Heart right ventricle (tissue), 16 donors: ENCODE measurements at regions not wholly inside any gene's neighbourhood (a gene's known extent, or its start where the extent isn't known, plus 50 kb on each side); places are given as distances from the start of the nearest gene placed in this dataset.

Experiments
- ATAC-seq, 8 donors: fragments of 200-7000 bp; cut with Tn5 transposase; one replicate each; pipeline ENCODE4 v1.9.1; 2020; ENCODE audit warnings: mild to moderate bottlenecking in 8 of 8, moderate library complexity in 8 of 8, moderate number of reproducible peaks in 1 of 8
- DNase-seq, 2 donors: peaks; one replicate each; pipeline ENCODE4 v3.0.0-alpha.2; 2020
- H3K27ac ChIP-seq, 10 donors: fragments of 200-600 bp; sonication (generic) in 2 of 10; one replicate each; pipeline versions ENCODE4 v1.5.0 to v1.8.0; 2020 to 2022; ENCODE audit warnings: mild to moderate bottlenecking in 3 of 10
- H3K27me3 ChIP-seq, 7 donors: fragments of 200-600 bp; one replicate each; pipeline ENCODE4 v1.8.0; 2021 to 2022; ENCODE audit warnings: mild to moderate bottlenecking in 2 of 7
- H3K36me3 ChIP-seq, 9 donors: fragments of 200-600 bp; sonication (generic) in 1 of 9; one replicate each; pipeline versions ENCODE4 v1.5.0 to v1.8.0; 2020 to 2022; ENCODE audit warnings: mild to moderate bottlenecking in 2 of 9
- H3K4me1 ChIP-seq, 9 donors: fragments of 200-600 bp; sonication (generic) in 1 of 9; one replicate each; pipeline versions ENCODE4 v1.5.0 to v1.8.0; 2020 to 2022; ENCODE audit warnings: mild to moderate bottlenecking in 4 of 9
- H3K4me3 ChIP-seq, 10 donors: fragments of 200-600 bp; sonication (generic) in 2 of 10; one replicate each; pipeline versions ENCODE4 v1.5.0 to v1.8.0; 2020 to 2022; ENCODE audit warnings: mild to moderate bottlenecking in 7 of 10, moderate library complexity in 2 of 10
- H3K9me3 ChIP-seq, 11 donors: fragments of 200-600 bp in 10 of 11; sonication (generic) in 2 of 11; one replicate each; pipeline versions ENCODE4 v1.5.0 to v1.8.0; 2013 to 2022; ENCODE audit warnings: mild to moderate bottlenecking in 2 of 11, control low read depth in 1 of 11, moderate library complexity in 1 of 11
- WGBS, 2 donors: extraction: QIAGEN DNeasy Blood & Tissue Kit; methylation state at CpG; one replicate each; pipeline ENCODE4 v1.1.7; 2013; ENCODE audit warnings: inconsistent platforms in 1 of 2; 5-methylcytosine and 5-hydroxymethylcytosine counted together
- intact Hi-C, 10 donors: fragments of 100-400 bp; cut with DNase I; formaldehyde crosslinking; loops; one replicate each; pipeline versions ENCODE4 v1.11.1 to v1.14.2; 2022
- TF ChIP-seq, protein P1 (sequence below), 9 donors: fragments of 200-600 bp; sonication (generic) in 2 of 9; IDR thresholded peaks; one replicate each; pipeline versions ENCODE4 v1.5.0 to v1.8.0; 2021 to 2022; ENCODE audit warnings: antibody characterized with exemption in 9 of 9, mild to moderate bottlenecking in 5 of 9, moderate library complexity in 1 of 9
- donor health status: Arrhythmogenic right ventricular cardiomyopathy.
- donor health status: ischemic (EF 13 %, LVEDD 7.1; RV severe dilation, severe dysfunction).
- donor health status: healthy with polysubstance abuse.
- donor health status: DM: no; HTN: yes; CAD: no.
- donor health status: DM: no; HTN: no; CAD: no.
- donor health status: ischemic (EF 25% LVEDD 6.9; RV normal size, moderate dysfunction).
- donor health status: ischemic (EF 25% LVEDD 5.7; RV mildly dilated, moderate dysfunction).
- donor health status: healthy.
- donor health status: DM: yes; HTN: yes; CAD: no.
- donor health status: Ischemic cardiomyopathy.
- donor health status: ischemic (EF 35%, LVEDD 5.7; RV mildly dilated, moderate dysfunction).
- donor health status: nonischemic (EF 11% LVEDD 7.7; RV severe dilation, severe dysfunction).
- donor health status: DM: yes; HTN: yes; CAD: no.
- donor health status: PGD.
- donor health status: ischemic (EF 29% LVEDD 5.4; RV normal size, mild dysfunction).
- donor health status: nonischemic (EF 23%, LVEDD 6.1; RV moderate dilation, normal function).

DNA sequence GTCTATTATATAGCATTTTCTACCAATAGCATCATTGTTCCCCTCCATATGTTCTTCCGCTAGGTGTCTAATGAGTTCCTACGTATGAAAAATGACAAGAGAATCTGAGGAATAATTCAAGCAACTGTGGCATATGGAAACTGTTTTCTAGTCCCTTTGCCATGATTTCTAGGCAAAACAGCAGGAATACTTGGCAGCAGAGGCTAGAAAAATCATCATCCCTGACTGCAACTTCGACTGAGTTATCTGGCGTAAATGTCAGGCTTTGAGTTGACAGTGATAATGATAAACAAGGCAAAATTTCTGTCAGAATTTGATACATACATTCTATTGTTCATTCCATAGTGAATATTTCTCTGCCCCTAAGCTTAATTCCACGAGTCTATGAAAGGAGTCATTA, 572.8 kb upstream of the USP15 start:
- WGBS, 2 donors, result 56% methylated on average over 5 of the region's 5 CpGs
- no peak for DNase-seq
- no peak for ATAC-seq

DNA sequence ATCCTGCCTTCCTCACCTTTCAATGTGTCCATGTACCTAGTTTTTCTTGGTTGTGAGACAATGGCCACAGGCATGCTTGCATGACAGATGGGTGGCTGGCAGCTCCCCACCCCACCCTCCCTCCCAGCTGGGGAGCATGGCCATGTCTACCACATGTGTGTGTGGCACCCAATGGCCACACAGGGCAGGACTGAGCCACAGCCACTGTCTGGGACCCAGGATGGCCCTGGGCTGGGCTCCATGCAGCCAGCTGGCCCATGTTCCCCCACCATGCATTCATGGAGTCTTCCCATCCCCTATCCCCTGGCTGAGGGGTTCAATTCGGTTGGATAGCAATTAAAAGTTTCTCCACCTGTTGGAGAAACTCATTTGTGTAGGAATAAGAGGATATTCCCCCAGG, 566.0 kb upstream of the USP15 start:
- ATAC-seq, result no peak
- H3K4me3 ChIP-seq, result no peak overlapping the region
- no peak for DNase-seq
- H3K9me3 ChIP-seq, result peaks cover 0 to 57% (median 15%) of the 10 kb centered on the region in 11 donors
- H3K27ac ChIP-seq, result no peak overlapping the region
- H3K4me1 ChIP-seq, result no peaks in the 10 kb centered on the region
- intact Hi-C loops, result no loop called here
- H3K27me3 ChIP-seq, result no peaks in the 10 kb centered on the region
- TF ChIP-seq, protein P1, sequence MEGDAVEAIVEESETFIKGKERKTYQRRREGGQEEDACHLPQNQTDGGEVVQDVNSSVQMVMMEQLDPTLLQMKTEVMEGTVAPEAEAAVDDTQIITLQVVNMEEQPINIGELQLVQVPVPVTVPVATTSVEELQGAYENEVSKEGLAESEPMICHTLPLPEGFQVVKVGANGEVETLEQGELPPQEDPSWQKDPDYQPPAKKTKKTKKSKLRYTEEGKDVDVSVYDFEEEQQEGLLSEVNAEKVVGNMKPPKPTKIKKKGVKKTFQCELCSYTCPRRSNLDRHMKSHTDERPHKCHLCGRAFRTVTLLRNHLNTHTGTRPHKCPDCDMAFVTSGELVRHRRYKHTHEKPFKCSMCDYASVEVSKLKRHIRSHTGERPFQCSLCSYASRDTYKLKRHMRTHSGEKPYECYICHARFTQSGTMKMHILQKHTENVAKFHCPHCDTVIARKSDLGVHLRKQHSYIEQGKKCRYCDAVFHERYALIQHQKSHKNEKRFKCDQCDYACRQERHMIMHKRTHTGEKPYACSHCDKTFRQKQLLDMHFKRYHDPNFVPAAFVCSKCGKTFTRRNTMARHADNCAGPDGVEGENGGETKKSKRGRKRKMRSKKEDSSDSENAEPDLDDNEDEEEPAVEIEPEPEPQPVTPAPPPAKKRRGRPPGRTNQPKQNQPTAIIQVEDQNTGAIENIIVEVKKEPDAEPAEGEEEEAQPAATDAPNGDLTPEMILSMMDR (IDR thresholded peaks at IDR 0.05), result no peak
- no peaks in the 10 kb centered on the region for H3K36me3 ChIP-seq
- WGBS, 2 donors, result 37 to 38% methylated on average over 1 of the region's 1 CpG

More for the DNA sequence above, 572.8 kb upstream of the USP15 start:
- Histone ChIP-seq H3K9me3 (no peaks in the 10 kb centered on the region), H3K36me3 (no peaks in the 10 kb centered on the region), H3K4me3 (no peak overlapping the region), H3K27me3 (no peaks in the 10 kb centered on the region), H3K4me1 (no peaks in the 10 kb centered on the region), H3K27ac (no peak overlapping the region)
- intact Hi-C loops, result no loop called here
- TF ChIP-seq, protein P1 (IDR thresholded peaks at IDR 0.05), result no peak

- DNase-seq (no peak), ATAC-seq (no peak)
- H3K27ac ChIP-seq, result no peak overlapping the region
- intact Hi-C loops, result no loop called here
- peaks cover 0 to 33% (median 15%) of the 10 kb centered on the region in 11 donors for H3K9me3 ChIP-seq
- TF ChIP-seq, protein P1 (IDR thresholded peaks at IDR 0.05), result no peak
- WGBS, 2 donors, result 39 to 47% methylated on average over 3 of the region's 3 CpGs
- H3K36me3 ChIP-seq, result no peaks in the 10 kb centered on the region
- no peaks in the 10 kb centered on the region for H3K4me1 ChIP-seq
- H3K27me3 ChIP-seq, result no peaks in the 10 kb centered on the region
- no peak overlapping the region for H3K4me3 ChIP-seq
Observed at GRCh38 chr12:61701471-61701870, 558.7 kb upstream of the USP15 start.

DNA sequence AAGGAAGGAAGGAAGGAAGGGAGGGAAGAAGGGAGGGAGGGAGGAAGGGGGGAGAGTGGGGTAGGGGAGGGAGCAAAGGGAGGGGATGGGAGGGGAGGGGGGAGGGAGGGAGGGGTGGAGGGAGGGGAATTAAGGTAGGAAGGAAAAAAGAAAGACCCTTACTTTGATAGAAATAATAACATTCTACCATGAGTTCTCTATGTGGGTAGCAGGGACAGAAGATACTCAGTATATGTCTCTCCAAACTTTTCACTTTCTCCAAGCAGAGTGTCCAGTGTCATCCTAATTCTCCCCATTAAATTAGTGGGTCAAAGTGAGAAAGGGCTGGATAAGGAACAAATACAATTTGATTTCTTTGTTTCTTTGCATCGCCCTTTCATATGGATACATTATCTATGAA, 553.4 kb upstream of the USP15 start:
- intact Hi-C loops, result no loop called here
- ATAC-seq (no peak), DNase-seq (no peak)
- TF ChIP-seq, protein P1 (IDR thresholded peaks at IDR 0.05), result no peak
- no peak overlapping the region for H3K4me3 ChIP-seq
- H3K36me3 ChIP-seq, result no peaks in the 10 kb centered on the region
- no peak overlapping the region for H3K27ac ChIP-seq
- H3K27me3 ChIP-seq, result no peaks in the 10 kb centered on the region
- no peaks in the 10 kb centered on the region for H3K4me1 ChIP-seq
- WGBS, 2 donors, result 94 to 96% methylated on average over 1 of the region's 1 CpG
- H3K9me3 ChIP-seq, result no peaks in the 10 kb centered on the region

- DNase-seq (no peak), ATAC-seq (no peak)
- H3K4me3 ChIP-seq, result no peak overlapping the region
- H3K36me3 ChIP-seq, result no peaks in the 10 kb centered on the region
- 70 to 79% methylated on average over 5 of the region's 5 CpGs for WGBS, 2 donors
- no peak overlapping the region for H3K27ac ChIP-seq
- H3K27me3 ChIP-seq, result no peaks in the 10 kb centered on the region
- no peaks in the 10 kb centered on the region for H3K4me1 ChIP-seq
- TF ChIP-seq, protein P1 (IDR thresholded peaks at IDR 0.05), result no peak
- H3K9me3 ChIP-seq, result no peaks in the 10 kb centered on the region
- intact Hi-C loops, result no loop called here
Observed at GRCh38 chr12:61713121-61713520, 547.1 kb upstream of the USP15 start.
